ENCODE measurements at regions not wholly inside any gene's neighbourhood (a gene's known extent, or its start where the extent isn't known, plus 50 kb on each side); places are given as distances from the start of the nearest gene placed in this dataset.

- DNase-seq (ENCODE audit: low spot score): no peak
Measured at GRCh38 chr14:33871394-33871793, 79.5 kb downstream of the EGLN3 start.

GRCh38 chr14:33866425-33867088, 84.3 kb downstream of the EGLN3 start:
- DNase-seq (ENCODE audit: low spot score): no peak

DNA sequence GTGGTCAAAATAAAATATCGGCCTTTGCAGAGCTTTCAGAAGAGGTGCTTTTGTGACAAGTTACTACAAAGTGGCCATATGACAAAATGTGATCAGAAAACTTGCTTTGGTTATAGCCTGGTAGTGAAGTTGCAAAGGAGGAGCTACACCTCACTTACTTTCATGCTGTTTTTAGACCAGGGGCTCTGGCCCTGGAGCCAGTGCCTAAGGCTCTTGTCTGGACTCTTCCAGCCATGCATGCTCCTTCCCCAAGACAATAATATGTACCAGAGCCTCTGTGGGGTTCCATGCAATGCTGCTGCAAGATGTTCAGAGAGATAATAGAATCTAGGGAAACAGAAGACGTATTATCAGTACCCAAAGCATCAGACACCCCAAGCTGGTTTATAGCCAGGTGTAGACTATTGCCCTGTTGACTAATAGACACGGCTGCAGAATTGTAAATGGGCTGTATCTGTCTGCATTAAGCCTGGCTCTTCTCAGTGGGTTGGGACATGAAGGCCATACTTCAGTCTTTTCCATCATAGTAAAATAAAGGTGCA, 88.5 kb downstream of the EGLN3 start:
- DNase-seq (ENCODE audit: low spot score): no peak

DNA sequence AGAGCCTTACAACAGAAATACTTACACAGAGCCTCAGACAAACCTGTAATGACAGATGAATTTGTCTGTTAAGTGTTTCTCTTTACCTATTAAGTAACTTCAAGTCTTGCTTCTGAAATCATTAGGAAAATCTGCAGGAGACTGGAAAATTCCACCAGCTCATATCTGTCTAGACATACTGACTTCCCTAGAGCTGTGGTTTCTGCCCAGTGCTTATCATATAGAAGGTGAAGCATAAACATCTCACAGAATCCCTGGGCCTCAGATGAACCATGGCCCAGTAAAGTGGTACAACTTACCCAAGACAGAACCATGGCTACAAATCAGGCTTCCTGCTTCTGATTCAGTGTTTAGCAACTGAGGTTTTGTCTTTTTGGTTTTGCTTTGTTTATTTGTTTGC, 91.6 kb downstream of the EGLN3 start:
- DNase-seq (ENCODE audit: low spot score): peak; percentile 53

DNA sequence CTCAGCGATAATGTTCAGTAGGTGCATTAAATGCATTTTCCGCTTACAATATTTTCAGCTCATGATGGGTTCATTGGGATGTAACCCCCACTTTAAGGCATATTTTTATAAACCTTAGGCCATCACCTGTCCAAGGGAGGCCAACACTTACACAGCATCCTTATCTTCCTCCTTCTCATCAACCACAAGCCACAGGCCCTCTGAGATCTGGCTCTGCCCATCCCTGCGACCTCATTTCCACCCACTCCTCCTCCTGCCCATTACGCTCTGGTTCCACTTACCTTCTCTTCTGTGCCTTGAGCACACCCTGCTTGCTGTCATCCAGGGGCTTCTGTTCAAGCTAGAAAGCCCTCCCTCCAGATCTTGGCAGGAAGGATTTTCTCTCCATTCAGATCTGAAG, 93.2 kb downstream of the EGLN3 start:
- DNase-seq (ENCODE audit: low spot score): no peak

- no peak for DNase-seq (ENCODE audit: low spot score)
Measured at GRCh38 chr14:33855672-33856071, 95.2 kb downstream of the EGLN3 start.

Data from umbilical cord (tissue), 1 donor.